Stomach (tissue), 4 donors: ENCODE measurements at regions not wholly inside any gene's neighbourhood (a gene's known extent, or its start where the extent isn't known, plus 50 kb on each side); places are given as distances from the start of the nearest gene placed in this dataset.

Experiments used
- CTCF ChIP-seq, 7 experiments: fragments of 450-650 bp in 4 of 7; fragments of 200-600 bp in 3 of 7; sonication (generic) in 3 of 7; IDR thresholded peaks; one replicate each; pipeline ENCODE4 v1.5.1; 2016 to 2019; ENCODE audit warnings: antibody characterized with exemption in 7 of 7, control low read depth in 2 of 7, mild to moderate bottlenecking in 1 of 7
- EP300 ChIP-seq: sonication (generic); formaldehyde crosslinking; IDR thresholded peaks from one replicate; pipeline ENCODE4 v1.6.1; 2017; ENCODE audit warnings: antibody characterized with exemption
- POLR2A ChIP-seq, 4 donors: fragments of 450-650 bp; IDR thresholded peaks; one replicate each; pipeline ENCODE4 v1.6.1; 2016; ENCODE audit warnings: antibody characterized with exemption in 4 of 4, control low read depth in 2 of 4, mild to moderate bottlenecking in 1 of 4, moderate library complexity in 1 of 4

GRCh38 chr12:92000597-92000996 is 145.0 kb downstream of the BTG1 start:
- TF ChIP-seq CTCF (IDR thresholded peaks at IDR 0.05) (no peak), POLR2A (IDR thresholded peaks at IDR 0.05) (no peak), EP300 (no peak)
